BLaER1 (cell line): ENCODE measurements at regions not wholly inside any gene's neighbourhood (a gene's known extent, or its start where the extent isn't known, plus 50 kb on each side); places are given as distances from the start of the nearest gene placed in this dataset.
"Not testable (repeated sequence)": the region's sequence is repeated elsewhere in the genome, so short reads cannot be mapped to it uniquely, and the experiment has no call there.

Source experiments
- H3K27ac ChIP-seq: shearing (Covaris generic); formaldehyde crosslinking; 2 replicates; pipeline ENCODE4 v1.8.1; 2022
- H3K27me3 ChIP-seq: shearing (Covaris generic); formaldehyde crosslinking; 2 replicates; pipeline ENCODE4 v1.8.1; 2022
- H3K36me3 ChIP-seq: shearing (Covaris generic); formaldehyde crosslinking; 2 replicates; pipeline ENCODE4 v1.8.1; 2022
- H3K4me1 ChIP-seq: shearing (Covaris generic); formaldehyde crosslinking; 2 replicates; pipeline ENCODE4 v1.8.1; 2022
- H3K4me2 ChIP-seq: shearing (Covaris generic); formaldehyde crosslinking; 2 replicates; pipeline ENCODE4 v1.8.1; 2022
- H3K4me3 ChIP-seq: shearing (Covaris generic); formaldehyde crosslinking; 2 replicates; pipeline ENCODE4 v1.8.1; 2022
- H3K9ac ChIP-seq: shearing (Covaris generic); formaldehyde crosslinking; 2 replicates; pipeline ENCODE4 v1.8.1; 2022
- H3K9me3 ChIP-seq: shearing (Covaris generic); formaldehyde crosslinking; 2 replicates; pipeline ENCODE4 v1.8.1; 2022
- H4K20me1 ChIP-seq: shearing (Covaris generic); formaldehyde crosslinking; 2 replicates; pipeline ENCODE4 v1.8.1; 2022
- Cebpa-rat ChIP-seq: shearing (Covaris generic); IDR thresholded peaks from 2 replicates; pipeline ENCODE4 v1.8.1; 2022

DNA sequence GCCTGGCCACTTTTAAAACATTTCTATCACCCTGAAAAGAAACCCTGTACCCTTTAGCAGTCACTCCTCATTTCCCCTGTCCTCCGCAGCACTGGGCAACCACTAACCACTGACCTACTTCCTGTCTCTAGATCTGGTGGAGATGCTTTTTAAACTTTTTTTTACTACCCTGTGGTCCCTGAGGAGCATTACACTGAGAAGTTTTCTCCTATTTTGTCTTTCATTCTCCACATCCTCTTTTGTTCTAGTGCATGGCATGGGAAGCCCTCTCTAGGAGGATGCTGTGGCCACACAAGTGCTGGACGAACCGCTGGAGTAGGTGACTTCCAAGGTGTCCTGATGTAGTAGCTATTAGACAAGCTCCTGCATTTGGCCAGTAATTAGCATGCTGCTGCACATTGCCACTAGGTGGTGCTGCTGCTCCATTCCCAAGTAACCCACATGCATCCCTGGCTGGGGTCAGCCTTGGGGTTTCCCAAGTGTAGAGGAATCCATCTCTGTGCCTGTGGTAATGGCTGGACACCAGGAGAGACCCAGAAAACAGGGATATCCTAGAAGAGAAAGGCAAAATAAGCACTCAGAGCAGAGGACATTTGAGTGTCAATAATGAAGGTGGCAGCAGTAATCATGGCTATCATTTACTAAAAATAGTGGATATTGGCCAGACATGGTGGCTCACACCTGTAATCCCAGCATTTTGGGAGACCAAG, 143.8 kb upstream of the CRHR1 start:
- Histone ChIP-seq H3K4me2 (peak overlapping the region; percentile 55), H3K27ac (no peak overlapping the region), H3K4me3 (no peak overlapping the region), H3K4me1 (peaks cover 24% of the 10 kb centered on the region), H3K9me3 (no peaks in the 10 kb centered on the region), H3K9ac (no peak overlapping the region), H4K20me1 (peaks cover 47% of the 10 kb centered on the region), H3K36me3 (peaks cover 36% of the 10 kb centered on the region), H3K27me3 (no peaks in the 10 kb centered on the region)
- TF ChIP-seq Cebpa-rat = no peak

DNA sequence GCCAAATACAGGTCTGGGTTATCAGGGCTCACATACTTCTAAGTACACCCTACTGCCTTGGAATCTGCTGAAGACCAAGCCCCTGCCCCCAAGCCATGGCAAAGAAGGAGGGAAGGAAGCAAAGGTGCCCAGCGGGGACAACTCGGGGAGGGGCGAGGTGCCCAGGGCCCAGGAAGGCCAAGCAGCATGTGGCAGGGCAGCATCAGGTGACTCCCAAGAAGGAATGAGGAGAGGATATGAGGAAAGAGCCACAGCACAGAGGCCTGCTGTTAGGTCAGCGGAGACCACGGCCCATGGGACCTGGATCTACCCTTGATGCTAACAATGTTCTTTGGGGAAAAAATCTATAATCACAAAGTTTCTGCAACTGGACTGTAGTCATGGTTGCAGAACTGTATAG, 142.6 kb upstream of the CRHR1 start:
- Histone ChIP-seq H4K20me1 (peaks cover 49% of the 10 kb centered on the region), H3K4me1 (peaks cover 36% of the 10 kb centered on the region), H3K4me2 (no peak overlapping the region), H3K4me3 (no peak overlapping the region), H3K9ac (no peak overlapping the region), H3K36me3 (peaks cover 23% of the 10 kb centered on the region), H3K9me3 (no peaks in the 10 kb centered on the region), H3K27me3 (no peaks in the 10 kb centered on the region), H3K27ac (0 out of 2 replicates have a peak overlapping the region, but pooled peaks have one; percentile 6)
- TF ChIP-seq Cebpa-rat = no peak

DNA sequence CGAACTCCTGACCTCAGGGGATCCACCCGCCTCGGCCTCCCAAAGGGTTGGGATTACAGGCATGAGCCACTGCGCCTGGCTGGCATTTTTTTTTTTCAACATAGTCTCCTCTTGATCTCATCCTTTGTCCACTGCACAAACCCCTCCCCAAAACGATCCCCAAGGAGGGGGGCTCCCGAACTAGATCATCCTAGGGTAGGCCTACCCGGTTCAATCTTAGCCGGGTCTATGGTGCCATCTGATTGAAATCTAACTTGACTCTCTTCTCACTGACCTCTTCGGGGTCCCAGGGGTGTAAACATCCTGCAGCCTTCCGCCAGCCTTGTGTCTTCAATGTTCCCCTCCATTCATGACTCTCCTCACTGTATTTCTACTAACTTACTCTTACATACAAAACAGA, 140.5 kb upstream of the CRHR1 start:
- Histone ChIP-seq H3K27ac (no peak overlapping the region), H3K4me1 (peaks cover 43% of the 10 kb centered on the region), H3K36me3 (peaks cover 11% of the 10 kb centered on the region), H3K4me3 (no peak overlapping the region), H3K9me3 (no peaks in the 10 kb centered on the region), H3K4me2 (no peak overlapping the region), H4K20me1 (peaks cover 58% of the 10 kb centered on the region), H3K27me3 (no peaks in the 10 kb centered on the region), H3K9ac (no peak overlapping the region)
- TF ChIP-seq Cebpa-rat = no peak

DNA sequence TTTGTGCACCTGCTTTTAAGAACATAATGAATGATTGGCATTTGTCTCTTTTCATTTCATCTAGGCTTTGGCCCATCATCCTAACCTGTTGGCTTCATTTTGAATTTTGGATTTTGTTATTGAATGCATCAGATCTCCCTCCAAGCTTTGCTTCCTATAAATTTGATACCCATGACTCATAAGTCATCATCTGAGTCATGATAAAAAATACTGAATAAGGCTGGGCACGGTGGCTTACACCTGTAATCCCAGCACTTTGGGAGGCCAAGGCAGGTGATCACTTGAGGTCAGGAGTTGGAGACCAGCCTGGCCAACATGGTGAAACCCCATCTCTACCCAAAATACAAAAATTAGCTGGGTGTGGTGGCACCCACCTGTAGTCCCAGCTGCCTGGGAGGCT, 139.5 kb upstream of the CRHR1 start:
- not testable (repeated sequence) for H3K27ac ChIP-seq, H3K9me3 ChIP-seq, H3K27me3 ChIP-seq

DNA sequence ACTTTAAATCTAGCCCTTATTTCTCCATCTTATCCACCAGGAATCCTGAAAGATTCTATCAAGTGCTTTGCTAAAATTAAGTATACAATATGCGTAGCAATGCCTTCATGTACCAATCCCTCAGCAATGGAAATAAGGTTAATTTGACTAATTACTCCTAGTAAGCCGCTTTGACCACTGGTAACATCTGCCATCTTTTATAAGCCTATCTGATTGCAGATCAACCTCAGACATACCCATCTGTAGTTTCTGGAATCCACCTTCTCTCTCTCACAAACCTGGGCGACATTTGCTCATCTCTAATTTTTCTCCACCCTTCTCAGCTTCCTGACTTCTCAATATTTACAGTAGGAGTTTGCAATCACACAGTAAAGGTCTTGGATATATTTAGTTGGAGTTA, 138.8 kb upstream of the CRHR1 start:
- Histone ChIP-seq H3K27me3 (no peaks in the 10 kb centered on the region), H3K4me3 (no peak overlapping the region), H3K4me2 (peak overlapping the region; percentile 77), H3K9ac (no peak overlapping the region), H4K20me1 (peaks cover 65% of the 10 kb centered on the region), H3K4me1 (peaks cover 33% of the 10 kb centered on the region), H3K27ac (no peak overlapping the region), H3K36me3 (no peaks in the 10 kb centered on the region), H3K9me3 (no peaks in the 10 kb centered on the region)
- no peak for TF ChIP-seq Cebpa-rat

More for the DNA sequence above, 139.5 kb upstream of the CRHR1 start:
- not testable (repeated sequence) for H3K36me3 ChIP-seq, H3K4me3 ChIP-seq, H3K9ac ChIP-seq
- Histone ChIP-seq H3K4me1 (peaks cover 40% of the 10 kb centered on the region), H4K20me1 (peaks cover 68% of the 10 kb centered on the region), H3K4me2 (0 out of 2 replicates have a peak overlapping the region, but pooled peaks have one; percentile 77)

DNA sequence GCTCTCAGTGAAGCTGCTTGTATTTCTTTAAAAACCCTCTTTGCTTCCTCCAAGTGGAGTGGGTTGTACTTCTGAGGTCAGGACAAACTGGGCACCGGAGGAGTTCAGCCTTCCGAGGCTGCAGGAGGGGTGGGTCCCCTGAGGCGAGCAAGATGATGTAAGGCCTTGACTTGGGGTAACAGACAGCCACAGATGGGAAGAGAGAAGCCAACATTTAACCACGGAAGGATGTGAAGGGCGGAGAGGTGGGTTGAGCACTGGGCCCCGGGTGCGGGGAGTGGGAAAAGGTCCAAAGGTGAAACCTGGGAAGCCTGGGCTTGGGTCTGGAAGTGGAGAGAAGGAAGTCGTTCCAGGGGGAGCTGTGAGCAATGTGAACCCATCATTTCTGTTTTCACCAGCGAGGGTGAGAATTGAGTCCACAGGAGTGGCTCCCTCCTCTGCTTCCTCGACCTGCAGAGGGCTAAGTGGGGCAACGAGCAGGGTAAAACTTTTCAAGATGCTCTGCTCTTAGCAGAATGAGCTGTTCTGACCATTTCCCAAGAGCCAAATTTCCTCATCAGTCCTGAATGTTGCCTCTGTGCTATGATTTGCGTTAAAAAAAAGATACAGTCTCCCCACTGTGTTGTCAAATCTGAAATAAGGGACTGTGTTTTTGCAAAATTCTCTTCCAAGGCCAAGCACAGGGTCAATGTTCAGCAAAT, 137.7 kb upstream of the CRHR1 start:
- Histone ChIP-seq H3K27me3 (no peaks in the 10 kb centered on the region), H3K9ac (no peak overlapping the region), H3K36me3 (no peaks in the 10 kb centered on the region), H4K20me1 (peaks cover 70% of the 10 kb centered on the region), H3K4me1 (peaks cover 29% of the 10 kb centered on the region), H3K9me3 (no peaks in the 10 kb centered on the region), H3K27ac (no peak overlapping the region), H3K4me3 (no peak overlapping the region), H3K4me2 (peak overlapping the region; percentile 77)
- peak; percentile 38; the same call in 1 of the 2 replicates for TF ChIP-seq Cebpa-rat

DNA sequence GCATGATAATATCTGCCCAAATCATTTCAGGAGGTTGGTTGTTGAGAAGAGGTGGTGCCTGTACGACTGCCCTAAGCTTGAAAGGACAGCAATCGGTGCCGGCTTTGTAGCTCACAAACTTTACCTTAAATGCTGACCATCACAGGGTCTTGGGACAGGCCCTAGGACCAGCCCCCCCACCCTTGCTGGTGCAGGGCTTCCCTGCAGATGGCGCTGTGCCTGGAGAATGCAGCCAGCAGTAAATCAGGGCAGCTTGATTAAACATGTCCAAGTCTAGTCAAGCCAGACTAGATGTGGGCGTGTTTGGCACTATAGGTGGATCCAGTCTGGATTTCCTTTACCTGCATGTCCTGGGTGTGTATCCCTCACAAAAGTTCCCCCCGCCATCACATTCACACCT, 135.5 kb upstream of the CRHR1 start:
- Histone ChIP-seq H3K36me3 (no peaks in the 10 kb centered on the region), H3K9ac (no peak overlapping the region), H3K4me3 (no peak overlapping the region), H3K27me3 (no peaks in the 10 kb centered on the region), H3K4me1 (peaks cover 23% of the 10 kb centered on the region), H3K9me3 (no peaks in the 10 kb centered on the region), H3K27ac (no peak overlapping the region), H3K4me2 (no peak overlapping the region), H4K20me1 (peaks cover 61% of the 10 kb centered on the region)
- no peak for TF ChIP-seq Cebpa-rat

DNA sequence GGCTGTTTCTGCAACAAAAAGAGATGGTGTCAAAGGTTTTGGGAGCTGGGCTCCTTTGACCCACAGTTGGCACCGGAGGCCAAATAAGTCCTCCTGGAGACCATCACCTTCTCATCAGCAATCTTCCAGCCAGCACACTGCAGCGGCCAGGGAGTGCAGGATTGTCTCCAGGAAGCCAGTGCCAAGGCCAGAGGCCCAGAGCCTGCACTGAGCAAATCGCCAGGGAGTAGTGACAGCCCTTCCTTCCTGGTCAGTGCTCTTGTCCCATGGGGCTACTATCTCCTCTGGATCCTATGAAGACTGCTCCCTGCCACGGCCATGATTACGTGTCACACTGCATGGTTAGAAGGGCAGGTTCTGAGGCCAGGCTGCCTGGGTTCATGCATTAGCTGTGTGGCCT, 134.3 kb upstream of the CRHR1 start:
- Histone ChIP-seq H3K9me3 (no peaks in the 10 kb centered on the region), H3K4me1 (peaks cover 23% of the 10 kb centered on the region), H3K9ac (no peak overlapping the region), H3K4me3 (no peak overlapping the region), H3K27me3 (no peaks in the 10 kb centered on the region), H3K36me3 (no peaks in the 10 kb centered on the region), H4K20me1 (peaks cover 68% of the 10 kb centered on the region), H3K27ac (no peak overlapping the region), H3K4me2 (no peak overlapping the region)
- TF ChIP-seq Cebpa-rat = no peak

DNA sequence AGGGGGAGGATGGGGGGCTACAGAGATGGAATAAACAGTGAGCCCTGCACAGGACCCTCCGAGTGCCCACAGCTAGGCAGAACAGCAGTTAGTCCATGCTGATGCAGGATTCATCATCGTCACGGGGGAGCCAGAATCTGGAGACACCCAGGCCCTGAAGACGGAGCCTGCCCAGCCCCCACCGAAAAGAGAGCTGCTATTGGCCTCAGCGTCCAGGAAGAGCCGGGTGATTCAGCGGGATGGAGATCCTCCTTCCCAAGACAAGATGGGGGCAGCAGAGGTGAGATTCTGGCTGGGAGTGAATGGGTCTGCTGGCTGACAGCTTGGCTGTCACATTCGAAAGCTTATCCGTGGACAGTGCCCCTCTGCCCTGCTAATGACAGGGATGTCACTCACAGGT, 133.6 kb upstream of the CRHR1 start:
- no peak for TF ChIP-seq Cebpa-rat
- Histone ChIP-seq H3K4me3 (no peak overlapping the region), H3K4me1 (peaks cover 16% of the 10 kb centered on the region), H3K27me3 (no peaks in the 10 kb centered on the region), H3K4me2 (no peak overlapping the region), H3K36me3 (no peaks in the 10 kb centered on the region), H3K9me3 (no peaks in the 10 kb centered on the region), H3K27ac (no peak overlapping the region), H3K9ac (no peak overlapping the region), H4K20me1 (peaks cover 66% of the 10 kb centered on the region)

DNA sequence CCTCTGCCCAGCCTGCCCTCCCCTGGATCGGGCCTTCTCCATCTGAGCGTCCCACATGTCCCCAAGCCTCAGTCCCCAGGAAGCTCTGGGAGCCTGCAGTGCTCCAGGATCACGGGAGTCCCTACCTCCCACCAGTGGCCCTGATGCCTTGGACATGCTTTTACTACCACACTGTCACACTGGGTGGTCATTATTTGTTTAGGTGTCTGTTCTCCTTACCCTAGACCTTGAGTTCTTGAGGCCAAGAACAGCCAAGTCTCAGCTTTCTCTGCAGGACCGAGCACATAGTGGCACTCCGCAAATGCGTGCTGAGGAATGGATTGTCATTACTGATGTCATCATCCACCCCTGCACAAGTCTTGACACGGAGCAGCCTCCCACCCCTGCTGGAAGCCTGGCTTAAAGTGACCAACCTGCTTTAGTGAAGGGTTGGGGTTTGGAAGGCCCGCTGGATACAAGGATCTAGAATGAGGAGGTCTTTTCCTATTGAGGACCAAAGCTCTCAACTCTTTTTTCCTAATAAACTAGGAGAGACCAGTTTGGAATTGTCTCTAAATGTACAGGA, 132.9 kb upstream of the CRHR1 start:
- Histone ChIP-seq H3K4me3 (no peak overlapping the region), H3K4me2 (no peak overlapping the region), H3K27me3 (no peaks in the 10 kb centered on the region), H3K9ac (no peak overlapping the region), H3K36me3 (no peaks in the 10 kb centered on the region), H3K27ac (no peak overlapping the region), H4K20me1 (peaks cover 59% of the 10 kb centered on the region), H3K9me3 (no peaks in the 10 kb centered on the region), H3K4me1 (peaks cover 10% of the 10 kb centered on the region)
- TF ChIP-seq Cebpa-rat = no peak
